ENCODE measurements at regions not wholly inside any gene's neighbourhood (a gene's known extent, or its start where the extent isn't known, plus 50 kb on each side); places are given as distances from the start of the nearest gene placed in this dataset.

GRCh38 chr16:52308051-52308450, 238.9 kb downstream of the TOX3 start:
- TF ChIP-seq, protein P1, sequence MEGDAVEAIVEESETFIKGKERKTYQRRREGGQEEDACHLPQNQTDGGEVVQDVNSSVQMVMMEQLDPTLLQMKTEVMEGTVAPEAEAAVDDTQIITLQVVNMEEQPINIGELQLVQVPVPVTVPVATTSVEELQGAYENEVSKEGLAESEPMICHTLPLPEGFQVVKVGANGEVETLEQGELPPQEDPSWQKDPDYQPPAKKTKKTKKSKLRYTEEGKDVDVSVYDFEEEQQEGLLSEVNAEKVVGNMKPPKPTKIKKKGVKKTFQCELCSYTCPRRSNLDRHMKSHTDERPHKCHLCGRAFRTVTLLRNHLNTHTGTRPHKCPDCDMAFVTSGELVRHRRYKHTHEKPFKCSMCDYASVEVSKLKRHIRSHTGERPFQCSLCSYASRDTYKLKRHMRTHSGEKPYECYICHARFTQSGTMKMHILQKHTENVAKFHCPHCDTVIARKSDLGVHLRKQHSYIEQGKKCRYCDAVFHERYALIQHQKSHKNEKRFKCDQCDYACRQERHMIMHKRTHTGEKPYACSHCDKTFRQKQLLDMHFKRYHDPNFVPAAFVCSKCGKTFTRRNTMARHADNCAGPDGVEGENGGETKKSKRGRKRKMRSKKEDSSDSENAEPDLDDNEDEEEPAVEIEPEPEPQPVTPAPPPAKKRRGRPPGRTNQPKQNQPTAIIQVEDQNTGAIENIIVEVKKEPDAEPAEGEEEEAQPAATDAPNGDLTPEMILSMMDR (IDR thresholded peaks at IDR 0.05), result no peak
- TF ChIP-seq POLR2AphosphoS5 (IDR thresholded peaks at IDR 0.05), result no peak

Measured in breast epithelium (tissue), 3 donors.